KMS-11 (cell line): ENCODE measurements at regions not wholly inside any gene's neighbourhood (a gene's known extent, or its start where the extent isn't known, plus 50 kb on each side); places are given as distances from the start of the nearest gene placed in this dataset.

Experiments used
- H2AFZ ChIP-seq: fragments of 200-600 bp; sonication (generic); 2 replicates; pipeline ENCODE4 v1.6.1; 2016; ENCODE audit warnings: antibody characterized with exemption, mixed run types, low read depth
- H3K27ac ChIP-seq: fragments of 200-600 bp; sonication (generic); 2 replicates; pipeline ENCODE4 v1.6.1; 2016; ENCODE audit warnings: mild to moderate bottlenecking, mixed run types
- H3K27me3 ChIP-seq: fragments of 200-600 bp; sonication (generic); 2 replicates; pipeline ENCODE4 v1.6.1; 2017; ENCODE audit warnings: mild to moderate bottlenecking, low read depth, mixed run types, moderate library complexity; ENCODE audit not compliant: insufficient read depth
- H3K36me3 ChIP-seq: fragments of 200-600 bp; sonication (generic); 2 replicates; pipeline ENCODE4 v1.6.1; 2017; ENCODE audit warnings: mild to moderate bottlenecking, mixed run types; ENCODE audit not compliant: insufficient read depth
- H3K4me1 ChIP-seq: fragments of 200-600 bp; sonication (generic); 2 replicates; pipeline ENCODE4 v1.6.1; 2016; ENCODE audit warnings: mild to moderate bottlenecking, low read depth, mixed run types; ENCODE audit not compliant: poor library complexity, severe bottlenecking
- H3K4me2 ChIP-seq: fragments of 200-600 bp; sonication (generic); 2 replicates; pipeline ENCODE4 v1.7.0; 2016; ENCODE audit warnings: mild to moderate bottlenecking, mixed run types
- H3K4me3 ChIP-seq: fragments of 200-600 bp; sonication (generic); IDR thresholded peaks from 2 replicates; pipeline ENCODE4 v1.6.1; 2017; ENCODE audit warnings: low read depth, low read length, mixed read lengths; ENCODE audit not compliant: insufficient read depth
- H3K79me2 ChIP-seq: fragments of 200-600 bp; sonication (generic); 2 replicates; pipeline ENCODE4 v1.6.1; 2016; ENCODE audit warnings: low read depth, mixed run types; ENCODE audit not compliant: insufficient read depth
- H3K9ac ChIP-seq: fragments of 200-600 bp; sonication (generic); 2 replicates; pipeline ENCODE4 v1.6.1; 2016; ENCODE audit warnings: mild to moderate bottlenecking, mixed run types
- H4K20me1 ChIP-seq: fragments of 200-600 bp; sonication (generic); 2 replicates; pipeline ENCODE4 v1.6.1; 2016; ENCODE audit warnings: mild to moderate bottlenecking, mixed run types; ENCODE audit not compliant: insufficient read depth
- CTCF ChIP-seq: fragments of 200-600 bp; sonication (generic); conservative IDR thresholded peaks from 2 replicates; pipeline ENCODE4 v1.6.1; 2017; ENCODE audit warnings: low read depth, mild to moderate bottlenecking, antibody characterized with exemption, low read length, moderate library complexity, mixed read lengths

DNA sequence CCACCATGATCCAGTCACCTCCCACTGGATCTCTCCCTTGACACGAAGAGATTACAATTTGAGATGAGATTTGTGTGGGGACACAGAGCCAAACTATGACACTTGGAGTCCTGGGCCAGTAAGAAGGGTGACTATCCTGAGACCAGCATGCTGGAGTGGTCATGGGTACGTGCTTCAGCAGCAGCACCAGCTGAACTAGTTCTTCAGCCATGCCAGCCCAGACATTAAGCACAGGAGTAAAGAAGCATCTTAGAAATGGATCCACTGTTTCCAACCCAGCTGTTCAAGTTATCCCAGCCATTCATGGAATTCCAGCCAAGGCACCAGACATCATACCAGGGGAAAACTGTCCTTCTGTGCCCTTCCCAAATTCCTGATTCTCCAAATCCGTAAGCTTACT is 370.0 kb downstream of the MAFB start:
- Histone ChIP-seq H3K9ac (no peak overlapping the region), H3K27ac (no peak overlapping the region), H3K4me3 (no peak overlapping the region), H3K79me2 (no peaks in the 10 kb centered on the region), H4K20me1 (no peaks in the 10 kb centered on the region), H3K27me3 (no peaks in the 10 kb centered on the region), H2AFZ (no peak overlapping the region), H3K4me2 (no peak overlapping the region), H3K36me3 (no peaks in the 10 kb centered on the region), H3K4me1 (no peaks in the 10 kb centered on the region)
- no peak for TF ChIP-seq CTCF

DNA sequence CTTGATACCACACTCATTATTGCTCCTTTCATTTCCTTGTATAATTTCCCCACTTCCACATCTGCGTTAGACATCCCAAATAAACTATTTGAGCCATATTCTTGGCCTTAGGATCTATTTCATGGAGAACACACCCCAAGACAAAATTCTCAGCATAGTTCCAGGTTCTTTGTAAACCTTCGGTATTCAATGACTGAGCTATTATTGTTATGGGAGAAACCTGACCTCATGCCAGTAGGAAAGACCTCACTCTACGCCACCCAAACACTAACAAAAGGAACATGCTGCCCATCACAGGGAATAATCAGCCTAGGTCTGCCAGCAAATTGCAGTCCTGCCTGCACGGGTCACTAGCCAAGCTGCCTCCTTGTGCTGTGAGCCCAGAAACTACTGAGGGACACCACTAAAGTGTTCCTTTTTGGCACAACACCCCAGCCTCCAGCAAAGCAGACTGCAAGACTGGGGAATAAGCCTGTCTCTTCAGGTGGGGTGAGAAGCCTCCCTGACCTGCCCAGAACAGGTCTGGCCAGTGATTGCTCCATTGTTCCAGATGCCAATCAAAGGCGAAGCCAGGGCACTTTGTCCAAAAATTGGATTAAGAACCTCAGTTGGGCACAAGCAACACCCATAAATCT is 371.8 kb downstream of the MAFB start:
- no peak overlapping the region for H2AFZ ChIP-seq
- no peak overlapping the region for H3K4me2 ChIP-seq
- no peaks in the 10 kb centered on the region for H3K4me1 ChIP-seq
- no peaks in the 10 kb centered on the region for H3K79me2 ChIP-seq
- no peak overlapping the region for H3K27ac ChIP-seq
- no peak for TF ChIP-seq CTCF
- H3K36me3 ChIP-seq, result no peaks in the 10 kb centered on the region
- no peaks in the 10 kb centered on the region for H4K20me1 ChIP-seq
- H3K27me3 ChIP-seq, result no peaks in the 10 kb centered on the region
- no peak overlapping the region for H3K9ac ChIP-seq
- H3K4me3 ChIP-seq, result no peak overlapping the region

- Histone ChIP-seq H3K9ac (no peak overlapping the region), H3K36me3 (no peaks in the 10 kb centered on the region), H3K4me2 (no peak overlapping the region), H3K27ac (no peak overlapping the region), H3K27me3 (no peaks in the 10 kb centered on the region), H3K4me3 (no peak overlapping the region), H2AFZ (no peak overlapping the region), H4K20me1 (no peaks in the 10 kb centered on the region), H3K79me2 (no peaks in the 10 kb centered on the region), H3K4me1 (no peaks in the 10 kb centered on the region)
- no peak for TF ChIP-seq CTCF
Observed at GRCh38 chr20:40314278-40314677, 374.8 kb downstream of the MAFB start.

DNA sequence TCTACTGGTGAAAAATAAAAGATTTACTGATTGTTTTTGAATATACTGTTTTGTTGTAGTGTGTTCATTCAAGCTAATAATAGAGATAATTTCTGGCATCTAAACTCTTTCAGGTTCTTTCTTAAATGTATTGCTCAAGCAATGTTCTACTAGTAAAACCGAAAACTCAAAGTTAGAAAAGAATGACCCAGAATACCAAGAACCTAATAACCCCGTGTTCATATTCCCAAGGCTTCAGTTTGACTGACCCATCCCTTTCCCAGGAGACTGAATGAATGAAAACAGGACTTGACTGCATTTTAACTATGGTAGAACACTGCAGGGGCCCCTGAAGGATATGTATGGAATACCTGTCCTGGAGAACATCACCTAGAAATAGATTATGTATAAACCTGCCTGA is 375.3 kb downstream of the MAFB start:
- Histone ChIP-seq H3K27ac (no peak overlapping the region), H3K4me2 (no peak overlapping the region), H3K79me2 (no peaks in the 10 kb centered on the region), H3K4me3 (no peak overlapping the region), H3K4me1 (no peaks in the 10 kb centered on the region), H3K9ac (no peak overlapping the region), H2AFZ (no peak overlapping the region), H3K36me3 (no peaks in the 10 kb centered on the region), H4K20me1 (no peaks in the 10 kb centered on the region), H3K27me3 (no peaks in the 10 kb centered on the region)
- no peak for TF ChIP-seq CTCF
